Activated T-helper 17 cell treated with anti-CD3 and anti-CD28 coated beads, Interleukin-2, amount 50 U/mL, for 72 hours (primary cell): ENCODE measurements at regions not wholly inside any gene's neighbourhood (a gene's known extent, or its start where the extent isn't known, plus 50 kb on each side); places are given as distances from the start of the nearest gene placed in this dataset.

Source experiments
- ATAC-seq: fragments of 150-1000 bp; cut with Tn5 transposase; replicated peaks from 2 replicates; pipeline ENCODE4 v1.10.0; 2021; ENCODE audit warnings: mild to moderate bottlenecking, moderate library complexity
- H3K27ac Mint-ChIP-seq: one replicate; pipeline ENCODE4 v1.8.0; 2022; ENCODE audit warnings: mixed read lengths
- H3K27me3 Mint-ChIP-seq: one replicate; pipeline ENCODE4 v1.8.0; 2022; ENCODE audit warnings: mixed read lengths
- H3K36me3 Mint-ChIP-seq: one replicate; pipeline ENCODE4 v1.8.0; 2022; ENCODE audit warnings: low read depth, mild to moderate bottlenecking, mixed read lengths
- H3K4me1 Mint-ChIP-seq: one replicate; pipeline ENCODE4 v1.8.0; 2022; ENCODE audit warnings: mixed read lengths
- H3K4me3 Mint-ChIP-seq: one replicate; pipeline ENCODE4 v1.8.0; 2022; ENCODE audit warnings: mild to moderate bottlenecking, mixed read lengths
- H3K9me3 Mint-ChIP-seq: one replicate; pipeline ENCODE4 v1.8.0; 2022; ENCODE audit warnings: mixed read lengths

DNA sequence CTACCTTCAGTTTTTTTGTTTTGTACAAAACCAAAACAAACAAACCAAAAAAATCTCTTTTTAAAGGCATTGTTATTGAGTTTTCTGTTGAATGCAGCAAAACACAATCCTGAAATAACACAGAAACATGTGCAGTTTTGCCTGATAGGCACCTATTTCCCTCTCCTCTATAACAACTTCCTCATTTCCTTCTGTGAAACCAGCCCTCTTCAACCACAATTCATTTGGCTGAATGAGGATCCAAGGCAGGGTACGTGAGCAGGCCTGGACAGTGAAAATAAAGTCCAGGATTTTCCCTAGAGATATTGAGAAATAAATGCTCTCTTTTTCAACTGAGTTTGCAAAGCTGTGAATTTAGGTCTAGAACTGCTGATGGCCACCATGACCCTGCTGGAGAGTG lies 134.8 kb upstream of the LARP1 start:
- no peaks in the 10 kb centered on the region for H3K4me1 Mint-ChIP-seq
- H3K9me3 Mint-ChIP-seq = no peaks in the 10 kb centered on the region
- H3K27ac Mint-ChIP-seq = no peak overlapping the region
- no peak overlapping the region for H3K4me3 Mint-ChIP-seq
- ATAC-seq = no peak
- no peaks in the 10 kb centered on the region for H3K36me3 Mint-ChIP-seq
- H3K27me3 Mint-ChIP-seq = peaks cover 3% of the 10 kb centered on the region

DNA sequence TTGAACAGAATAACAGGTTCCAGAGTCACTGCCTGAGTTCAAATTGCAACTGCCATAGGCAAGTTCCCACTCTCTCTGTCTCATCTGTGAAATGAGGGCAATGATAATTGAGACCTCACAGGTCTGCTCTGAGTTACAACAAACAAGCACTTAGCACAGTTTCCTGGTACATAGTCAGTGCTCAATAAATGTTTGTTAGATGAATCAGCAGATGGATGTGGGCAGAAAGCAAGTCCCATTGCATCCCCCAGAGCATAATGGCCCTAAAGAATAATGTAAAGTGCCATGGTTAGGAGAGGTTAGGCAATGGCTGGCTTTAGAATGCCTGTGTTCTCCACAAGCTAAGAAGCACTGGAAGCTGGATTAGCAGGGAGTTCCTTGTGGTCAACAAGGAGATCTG lies 136.5 kb upstream of the LARP1 start:
- Mint-ChIP-seq H3K27me3 (peaks cover 10% of the 10 kb centered on the region), H3K36me3 (no peaks in the 10 kb centered on the region), H3K4me3 (no peak overlapping the region), H3K4me1 (no peaks in the 10 kb centered on the region), H3K9me3 (no peaks in the 10 kb centered on the region), H3K27ac (no peak overlapping the region)
- no peak for ATAC-seq

DNA sequence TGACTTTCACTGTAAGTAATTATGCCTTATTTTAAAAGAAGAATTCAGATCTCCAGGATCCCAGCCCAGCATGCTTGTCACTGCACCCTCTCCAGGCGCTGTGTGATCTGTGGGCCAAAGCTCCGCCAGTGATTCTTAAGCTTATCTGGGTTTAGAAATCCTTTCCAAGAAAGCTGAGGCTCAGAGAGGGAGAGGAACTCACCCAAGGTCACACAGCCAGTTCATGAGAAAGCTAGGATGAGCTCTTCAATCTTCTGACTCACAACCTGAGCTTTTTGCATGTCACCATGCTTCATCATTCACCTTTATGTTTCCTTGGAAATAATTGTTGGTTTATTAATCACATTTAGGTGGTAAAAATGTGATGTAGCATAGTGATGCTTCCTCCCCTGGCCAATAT lies 136.6 kb upstream of the HAND1 start:
- Mint-ChIP-seq H3K27me3 (peaks cover 21% of the 10 kb centered on the region), H3K9me3 (no peaks in the 10 kb centered on the region), H3K36me3 (no peaks in the 10 kb centered on the region), H3K27ac (no peak overlapping the region), H3K4me3 (no peak overlapping the region), H3K4me1 (no peaks in the 10 kb centered on the region)
- ATAC-seq = no peak

DNA sequence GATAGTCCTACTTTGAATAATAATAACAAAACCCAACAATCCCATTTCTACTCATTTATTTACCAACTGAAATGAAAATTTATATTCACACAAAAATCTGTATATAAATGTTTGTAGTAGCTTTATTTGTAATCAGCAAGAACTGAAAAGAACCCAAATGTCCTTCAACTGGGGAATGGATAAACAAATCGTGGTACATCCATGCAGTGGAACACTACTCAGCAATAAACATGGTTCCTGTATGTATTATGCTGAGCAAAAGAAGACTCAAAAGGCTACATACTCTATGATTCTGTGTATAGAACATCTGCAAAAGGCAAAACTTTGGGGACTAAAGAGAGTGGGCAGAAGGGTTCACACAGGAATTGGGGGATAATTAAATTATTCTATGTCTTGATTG lies 136.1 kb upstream of the HAND1 start:
- H3K9me3 Mint-ChIP-seq = no peaks in the 10 kb centered on the region
- H3K36me3 Mint-ChIP-seq = no peaks in the 10 kb centered on the region
- H3K27me3 Mint-ChIP-seq = peaks cover 26% of the 10 kb centered on the region
- no peak overlapping the region for H3K27ac Mint-ChIP-seq
- ATAC-seq = no peak
- H3K4me3 Mint-ChIP-seq = no peak overlapping the region
- H3K4me1 Mint-ChIP-seq = no peaks in the 10 kb centered on the region

DNA sequence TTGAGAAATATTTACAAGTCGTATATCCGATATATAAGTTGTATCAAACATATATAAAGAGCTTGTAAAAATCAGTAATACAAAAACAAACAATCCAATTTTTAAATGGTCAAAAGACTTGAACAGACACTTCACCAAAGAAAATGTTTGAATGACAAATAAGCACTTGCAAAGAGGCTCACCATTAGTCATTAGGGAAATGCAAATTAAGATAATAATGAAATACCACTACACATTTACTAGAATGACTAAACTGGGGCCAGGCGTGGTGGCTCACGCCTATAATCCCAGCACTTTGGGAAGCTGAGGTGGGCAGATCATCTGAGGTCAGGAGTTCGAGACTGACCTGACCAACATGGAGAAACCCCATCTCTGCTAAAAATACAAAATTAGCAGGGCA lies 134.6 kb upstream of the HAND1 start:
- no peak for ATAC-seq
- no peaks in the 10 kb centered on the region for H3K9me3 Mint-ChIP-seq
- H3K4me1 Mint-ChIP-seq = no peaks in the 10 kb centered on the region
- H3K36me3 Mint-ChIP-seq = no peaks in the 10 kb centered on the region
- H3K27ac Mint-ChIP-seq = no peak overlapping the region
- H3K27me3 Mint-ChIP-seq = peaks cover 32% of the 10 kb centered on the region
- H3K4me3 Mint-ChIP-seq = no peak overlapping the region

DNA sequence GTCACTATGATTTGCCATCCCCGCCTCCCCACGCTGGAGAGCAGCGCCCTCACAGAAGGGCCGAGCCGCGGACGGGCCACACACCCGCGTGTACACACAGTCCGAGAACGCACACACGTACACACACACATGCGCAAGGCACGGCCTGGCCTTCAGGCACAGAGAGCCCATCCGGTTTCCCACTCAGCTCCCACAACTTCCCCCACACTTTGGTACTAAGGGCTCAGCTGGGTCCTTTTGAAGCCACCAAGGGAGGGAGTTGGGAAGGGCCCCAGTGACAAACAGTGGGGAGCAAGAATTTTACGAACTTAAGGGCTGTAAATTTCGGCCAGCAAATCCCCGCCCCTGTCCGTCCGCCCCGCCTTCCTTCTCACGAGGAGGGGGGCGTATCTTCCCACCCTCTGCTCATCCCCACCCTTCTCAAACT lies 133.3 kb upstream of the HAND1 start:
- Mint-ChIP-seq H3K9me3 (no peaks in the 10 kb centered on the region), H3K27ac (no peak overlapping the region), H3K4me3 (peak overlapping the region; percentile 57), H3K4me1 (no peaks in the 10 kb centered on the region), H3K36me3 (no peaks in the 10 kb centered on the region), H3K27me3 (peaks cover 34% of the 10 kb centered on the region)
- no peak for ATAC-seq

DNA sequence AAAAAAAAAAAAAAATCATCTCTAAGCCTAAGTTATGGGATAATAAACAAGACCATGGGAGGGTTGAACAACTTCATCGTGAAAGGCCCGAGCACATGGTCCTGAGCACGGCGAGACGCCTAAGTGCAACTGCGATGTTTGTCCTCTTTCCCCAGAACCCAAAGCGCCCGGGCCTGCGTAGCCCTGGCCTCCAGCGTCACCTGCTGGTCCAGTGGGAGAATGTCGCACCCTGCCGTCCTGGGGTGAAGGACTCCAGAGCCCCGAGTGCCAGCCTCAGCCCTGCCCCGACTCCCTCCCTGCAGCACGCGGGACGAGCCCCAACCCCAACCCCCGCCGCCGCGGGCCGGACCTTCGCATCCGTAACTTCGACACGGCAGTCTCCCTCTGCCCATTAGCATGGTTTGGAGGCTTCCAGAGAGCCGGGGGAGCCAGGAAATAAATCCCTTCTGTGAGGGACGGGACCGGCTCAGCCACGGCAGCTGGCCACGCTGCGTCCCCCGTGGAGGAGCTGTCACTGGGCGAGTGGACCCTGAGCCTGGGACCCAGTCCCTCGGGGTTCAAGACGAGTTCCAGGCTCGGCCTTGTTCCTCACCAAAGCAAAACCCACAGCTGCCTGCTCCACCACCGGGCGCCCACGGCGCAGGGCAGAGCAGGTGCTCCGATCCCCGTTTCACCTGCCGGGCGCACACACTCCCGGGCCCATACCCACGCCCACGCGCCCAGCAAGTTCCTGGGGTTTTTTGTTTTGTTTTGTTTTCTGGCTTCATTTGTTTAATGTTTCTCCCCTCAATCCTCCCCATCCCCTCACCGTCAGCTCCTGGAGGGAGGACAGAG lies 132.5 kb upstream of the HAND1 start:
- ATAC-seq = peak; percentile 93
- Mint-ChIP-seq H3K9me3 (no peaks in the 10 kb centered on the region), H3K27me3 (peaks cover 34% of the 10 kb centered on the region)

DNA sequence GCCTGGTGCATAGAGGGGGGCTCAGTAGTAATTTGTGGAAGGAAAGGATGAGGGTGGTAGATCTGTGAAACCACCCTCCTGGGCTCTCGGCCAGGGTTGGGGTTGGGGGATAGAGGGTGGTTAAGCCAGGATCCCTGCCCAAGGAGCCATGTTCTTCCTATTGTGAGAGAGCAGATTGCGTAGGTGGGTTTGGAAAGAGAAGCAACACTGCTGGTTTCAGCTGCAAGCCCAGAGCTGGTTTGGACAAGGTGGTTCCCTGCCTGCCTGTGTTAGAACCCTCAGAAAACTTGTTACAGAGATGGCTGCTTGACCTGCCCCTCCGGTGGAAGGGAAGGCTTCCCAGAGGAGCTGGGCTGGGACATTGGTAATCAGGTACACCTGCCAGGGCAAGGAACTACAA lies 131.2 kb upstream of the HAND1 start:
- no peaks in the 10 kb centered on the region for H3K4me1 Mint-ChIP-seq
- no peak overlapping the region for H3K27ac Mint-ChIP-seq
- peaks cover 35% of the 10 kb centered on the region for H3K27me3 Mint-ChIP-seq
- no peaks in the 10 kb centered on the region for H3K36me3 Mint-ChIP-seq
- ATAC-seq = no peak
- no peaks in the 10 kb centered on the region for H3K9me3 Mint-ChIP-seq
- H3K4me3 Mint-ChIP-seq = no peak overlapping the region

More for the DNA sequence above, 132.5 kb upstream of the HAND1 start:
- H3K4me1 Mint-ChIP-seq = no peaks in the 10 kb centered on the region
- H3K4me3 Mint-ChIP-seq = peak overlapping the region; percentile 57
- H3K36me3 Mint-ChIP-seq = no peaks in the 10 kb centered on the region
- no peak overlapping the region for H3K27ac Mint-ChIP-seq

DNA sequence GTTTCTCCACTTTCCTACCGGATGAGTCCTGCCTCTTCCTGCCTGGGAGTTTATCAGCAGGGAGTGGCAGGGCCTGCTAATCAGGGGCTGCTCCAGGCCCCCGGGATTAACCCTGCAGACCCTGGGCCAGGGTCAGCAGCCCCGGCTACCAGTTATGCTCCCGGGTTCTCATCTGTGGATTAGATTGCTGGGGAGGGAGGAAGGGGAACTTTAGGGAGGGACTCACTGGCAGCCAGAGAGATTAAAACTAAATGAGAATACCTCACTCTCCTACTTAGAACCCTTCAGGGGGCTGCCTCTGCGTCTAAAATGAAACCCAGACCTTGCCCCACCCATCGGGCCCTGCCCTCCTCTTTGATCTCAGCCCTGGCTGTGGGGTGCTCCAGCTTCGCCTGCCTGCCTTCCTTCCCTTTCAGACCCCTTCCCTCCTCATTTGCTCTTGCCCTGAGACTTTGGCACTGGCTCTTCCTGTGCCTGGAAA lies 130.5 kb upstream of the HAND1 start:
- ATAC-seq = no peak
- Mint-ChIP-seq H3K4me1 (no peaks in the 10 kb centered on the region), H3K9me3 (no peaks in the 10 kb centered on the region), H3K36me3 (no peaks in the 10 kb centered on the region), H3K27ac (no peak overlapping the region), H3K27me3 (peaks cover 33% of the 10 kb centered on the region), H3K4me3 (no peak overlapping the region)

DNA sequence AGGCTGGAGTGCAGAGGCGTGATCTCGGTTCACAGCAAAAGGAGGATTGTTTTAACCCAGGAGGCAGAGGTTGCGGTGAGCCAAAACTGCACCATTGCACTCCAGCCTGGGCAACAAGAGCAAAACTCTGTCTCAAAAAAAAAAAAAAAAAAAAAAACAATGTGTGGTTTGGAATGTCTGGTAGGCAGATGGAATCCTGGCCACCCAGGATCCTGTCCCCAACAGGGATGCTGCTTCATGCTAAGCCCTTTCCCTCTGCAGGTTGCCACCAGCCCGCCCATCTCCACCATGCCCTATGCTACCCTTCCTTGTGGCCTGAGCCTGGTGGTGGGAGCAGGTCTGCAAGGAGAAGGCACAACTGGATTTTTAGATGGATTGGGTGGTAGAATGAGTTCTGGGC lies 129.7 kb upstream of the HAND1 start:
- Mint-ChIP-seq H3K4me1 (no peaks in the 10 kb centered on the region), H3K9me3 (no peaks in the 10 kb centered on the region), H3K27ac (no peak overlapping the region), H3K4me3 (no peak overlapping the region), H3K27me3 (peaks cover 37% of the 10 kb centered on the region), H3K36me3 (no peaks in the 10 kb centered on the region)
- no peak for ATAC-seq

DNA sequence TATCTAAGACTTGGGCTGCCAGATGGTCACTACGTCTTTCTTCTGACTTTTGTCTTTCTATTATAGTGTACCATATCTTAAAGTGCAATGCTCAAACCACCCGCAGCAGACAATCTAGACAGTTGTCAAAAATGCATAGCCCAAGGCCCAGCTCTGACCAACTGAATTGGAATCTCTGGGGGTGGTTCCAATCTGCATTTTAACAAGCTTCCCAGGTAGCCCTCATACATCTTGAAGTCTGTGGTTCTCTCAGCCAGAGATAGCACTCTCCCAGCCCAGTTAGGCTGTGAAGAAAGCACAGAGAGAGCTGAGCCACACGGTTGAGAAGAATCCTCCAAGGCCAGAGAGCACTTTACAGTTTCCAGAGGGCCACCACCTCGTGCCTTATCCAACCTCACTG lies 128.2 kb upstream of the HAND1 start:
- Mint-ChIP-seq H3K36me3 (no peaks in the 10 kb centered on the region), H3K4me1 (no peaks in the 10 kb centered on the region), H3K27ac (no peak overlapping the region), H3K27me3 (peaks cover 38% of the 10 kb centered on the region), H3K4me3 (no peak overlapping the region), H3K9me3 (no peaks in the 10 kb centered on the region)
- ATAC-seq = no peak

DNA sequence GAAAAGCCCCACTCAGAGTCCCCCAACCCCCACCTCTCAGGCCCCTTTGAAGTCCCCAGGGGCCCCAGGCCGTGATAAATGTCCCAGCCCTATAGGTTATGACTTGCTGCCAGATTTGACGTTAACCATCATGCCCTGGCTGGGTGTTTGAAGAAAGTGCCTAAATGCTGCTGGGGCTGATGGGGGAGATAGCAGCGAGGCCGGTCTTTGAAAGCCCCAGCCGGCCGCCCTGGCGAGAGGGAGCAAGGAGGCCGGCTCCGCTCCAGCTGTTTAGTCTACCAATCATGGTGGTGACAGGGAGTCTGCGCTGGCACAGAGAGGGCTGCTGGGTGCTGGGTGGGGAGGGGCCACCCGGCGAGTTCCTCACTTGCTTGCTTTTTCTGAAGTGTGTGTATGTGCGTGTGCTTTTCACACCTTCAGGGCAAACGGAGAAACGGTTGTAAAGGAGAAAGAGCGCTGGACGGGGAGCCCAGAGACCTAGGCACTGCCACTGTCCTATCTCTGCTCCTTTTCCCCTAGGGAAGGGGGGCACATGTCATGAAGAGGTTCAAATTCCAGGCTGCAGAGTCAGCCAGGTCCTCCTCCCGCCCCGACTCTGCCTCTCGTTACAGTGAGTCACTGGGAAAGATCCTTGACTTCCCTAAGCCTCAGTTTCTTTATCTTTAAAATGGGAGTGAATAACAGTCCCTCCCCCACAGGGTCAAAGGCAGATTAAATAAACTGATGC lies 126.1 kb upstream of the HAND1 start:
- Mint-ChIP-seq H3K4me3 (no peak overlapping the region), H3K4me1 (no peaks in the 10 kb centered on the region), H3K9me3 (no peaks in the 10 kb centered on the region), H3K36me3 (no peaks in the 10 kb centered on the region), H3K27ac (no peak overlapping the region), H3K27me3 (peaks cover 45% of the 10 kb centered on the region)
- no peak for ATAC-seq

DNA sequence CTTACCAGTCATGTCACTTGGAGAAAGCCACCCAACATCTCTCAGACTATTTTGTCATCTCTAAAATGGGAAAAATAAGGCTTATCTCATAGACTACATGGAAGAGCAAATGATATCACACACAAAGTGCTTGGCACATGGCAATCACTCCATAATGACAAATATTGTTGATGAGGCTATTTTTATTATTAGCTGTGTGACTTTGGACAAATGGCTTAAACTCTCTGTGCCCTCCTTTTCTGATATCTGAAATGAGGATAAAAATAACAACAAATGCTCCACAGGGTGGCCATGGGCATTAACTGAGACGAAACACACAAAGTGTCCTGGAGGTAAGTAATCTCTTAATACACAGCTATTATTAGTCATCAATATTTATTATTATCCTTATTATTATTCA lies 125.5 kb upstream of the HAND1 start:
- Mint-ChIP-seq H3K4me1 (no peaks in the 10 kb centered on the region), H3K27me3 (peaks cover 38% of the 10 kb centered on the region)
- ATAC-seq = no peak

DNA sequence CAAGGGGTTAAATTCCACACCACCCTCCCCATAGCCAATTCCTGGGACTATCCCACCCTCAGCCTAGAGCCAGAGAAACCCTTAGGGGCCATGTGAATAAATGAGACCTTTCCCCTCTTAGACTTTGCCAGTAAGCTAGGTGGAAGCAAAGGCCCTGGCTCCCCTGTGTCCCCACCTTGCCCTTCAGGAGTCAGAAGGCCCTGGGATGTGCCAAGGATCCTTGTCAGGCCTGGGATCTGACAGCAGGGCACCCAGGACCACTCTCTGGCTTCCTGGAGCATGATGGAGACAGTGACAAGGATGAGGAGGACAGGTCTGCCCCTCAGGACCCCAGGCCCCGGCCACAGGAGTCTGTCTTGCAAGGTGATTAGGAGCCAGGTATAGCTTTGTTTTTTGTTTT lies 125.0 kb upstream of the HAND1 start:
- Mint-ChIP-seq H3K9me3 (no peaks in the 10 kb centered on the region), H3K27me3 (peaks cover 42% of the 10 kb centered on the region), H3K36me3 (no peaks in the 10 kb centered on the region), H3K4me3 (no peak overlapping the region), H3K4me1 (no peaks in the 10 kb centered on the region), H3K27ac (no peak overlapping the region)
- ATAC-seq = no peak

More for the DNA sequence above, 125.5 kb upstream of the HAND1 start:
- no peak overlapping the region for H3K4me3 Mint-ChIP-seq
- no peaks in the 10 kb centered on the region for H3K9me3 Mint-ChIP-seq
- no peaks in the 10 kb centered on the region for H3K36me3 Mint-ChIP-seq
- no peak overlapping the region for H3K27ac Mint-ChIP-seq

DNA sequence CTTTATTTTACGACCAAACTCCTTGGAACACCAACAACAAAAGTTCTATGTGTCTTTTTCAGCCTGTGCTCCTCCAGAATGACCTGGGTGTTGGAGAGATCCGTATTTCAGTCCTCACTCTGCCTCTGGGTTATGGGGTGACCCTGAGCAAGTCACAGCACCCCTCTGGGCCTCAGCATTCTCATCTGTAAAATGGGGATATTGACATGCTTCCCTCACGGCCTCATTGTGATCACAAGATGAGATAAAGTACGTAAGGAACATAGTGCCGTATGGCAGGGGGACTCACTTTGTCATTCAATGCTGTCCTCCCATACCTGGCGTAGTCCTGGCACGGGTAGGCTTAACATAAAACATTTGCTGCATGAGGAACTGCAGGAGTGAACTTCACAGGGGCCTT lies 123.0 kb upstream of the HAND1 start:
- ATAC-seq = no peak
- Mint-ChIP-seq H3K4me3 (no peak overlapping the region), H3K36me3 (no peaks in the 10 kb centered on the region), H3K27me3 (peaks cover 43% of the 10 kb centered on the region), H3K9me3 (no peaks in the 10 kb centered on the region), H3K4me1 (no peaks in the 10 kb centered on the region), H3K27ac (no peak overlapping the region)
